Progenitor cell of endocrine pancreas (in vitro differentiated cells): ENCODE measurements at regions not wholly inside any gene's neighbourhood (a gene's known extent, or its start where the extent isn't known, plus 50 kb on each side); places are given as distances from the start of the nearest gene placed in this dataset.

Experiments used
- DNase-seq: peaks from one replicate; pipeline ENCODE4 v3.0.0; 2021; ENCODE audit warnings: low spot score; ENCODE audit not compliant: unreplicated experiment
- H3K27ac Mint-ChIP-seq: 2 replicates; pipeline ENCODE4 v1.8.0; 2021; ENCODE audit warnings: mild to moderate bottlenecking, moderate library complexity, mixed read lengths
- H3K27me3 Mint-ChIP-seq: 2 replicates; pipeline ENCODE4 v1.8.0; 2021; ENCODE audit warnings: mixed read lengths
- H3K36me3 Mint-ChIP-seq: 2 replicates; pipeline ENCODE4 v1.8.0; 2022; ENCODE audit warnings: mixed read lengths; ENCODE audit not compliant: insufficient read depth
- H3K4me1 Mint-ChIP-seq: 2 replicates; pipeline ENCODE4 v1.8.0; 2021; ENCODE audit warnings: low read depth, mixed read lengths
- H3K4me3 Mint-ChIP-seq: 2 replicates; pipeline ENCODE4 v1.8.0; 2021; ENCODE audit warnings: low read depth, mild to moderate bottlenecking, moderate library complexity, mixed read lengths
- H3K9me3 Mint-ChIP-seq: 2 replicates; pipeline ENCODE4 v1.8.0; 2021; ENCODE audit warnings: low read depth, mixed read lengths
- TF ChIP-seq, protein P1 (sequence below): fragments of 200-600 bp; sonication (generic); IDR thresholded peaks from one replicate; pipeline ENCODE4 v1.5.0; 2021; ENCODE audit warnings: antibody characterized with exemption, mild to moderate bottlenecking; ENCODE audit not compliant: unreplicated experiment

DNA sequence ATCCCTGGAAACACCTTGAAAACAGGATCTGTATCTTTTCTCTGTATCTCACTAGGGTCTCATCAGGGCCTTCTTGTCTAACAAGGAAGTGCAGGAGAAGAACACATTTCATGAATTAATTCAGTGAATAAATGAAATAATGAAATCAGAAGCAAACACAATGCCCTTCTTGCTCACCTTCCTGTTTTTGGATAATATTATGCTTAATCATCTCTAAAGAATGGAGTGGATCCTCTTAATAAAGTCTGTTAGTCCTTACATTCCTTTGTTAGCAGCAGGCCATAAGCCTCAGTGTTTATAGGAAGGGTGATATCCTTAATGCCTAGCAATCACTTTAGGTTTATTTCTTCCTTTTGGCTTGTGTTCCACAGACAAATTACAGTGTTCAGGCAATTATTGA lies 837.1 kb upstream of the SEMA6A start:
- TF ChIP-seq, protein P1, sequence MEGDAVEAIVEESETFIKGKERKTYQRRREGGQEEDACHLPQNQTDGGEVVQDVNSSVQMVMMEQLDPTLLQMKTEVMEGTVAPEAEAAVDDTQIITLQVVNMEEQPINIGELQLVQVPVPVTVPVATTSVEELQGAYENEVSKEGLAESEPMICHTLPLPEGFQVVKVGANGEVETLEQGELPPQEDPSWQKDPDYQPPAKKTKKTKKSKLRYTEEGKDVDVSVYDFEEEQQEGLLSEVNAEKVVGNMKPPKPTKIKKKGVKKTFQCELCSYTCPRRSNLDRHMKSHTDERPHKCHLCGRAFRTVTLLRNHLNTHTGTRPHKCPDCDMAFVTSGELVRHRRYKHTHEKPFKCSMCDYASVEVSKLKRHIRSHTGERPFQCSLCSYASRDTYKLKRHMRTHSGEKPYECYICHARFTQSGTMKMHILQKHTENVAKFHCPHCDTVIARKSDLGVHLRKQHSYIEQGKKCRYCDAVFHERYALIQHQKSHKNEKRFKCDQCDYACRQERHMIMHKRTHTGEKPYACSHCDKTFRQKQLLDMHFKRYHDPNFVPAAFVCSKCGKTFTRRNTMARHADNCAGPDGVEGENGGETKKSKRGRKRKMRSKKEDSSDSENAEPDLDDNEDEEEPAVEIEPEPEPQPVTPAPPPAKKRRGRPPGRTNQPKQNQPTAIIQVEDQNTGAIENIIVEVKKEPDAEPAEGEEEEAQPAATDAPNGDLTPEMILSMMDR, result no peak
- no peaks in the 10 kb centered on the region for H3K27me3 Mint-ChIP-seq
- no peak overlapping the region for H3K27ac Mint-ChIP-seq
- no peaks in the 10 kb centered on the region for H3K36me3 Mint-ChIP-seq
- peaks cover 3% of the 10 kb centered on the region for H3K9me3 Mint-ChIP-seq
- H3K4me3 Mint-ChIP-seq, result no peak overlapping the region
- DNase-seq, result no peak
- H3K4me1 Mint-ChIP-seq, result peaks cover 4% of the 10 kb centered on the region

DNA sequence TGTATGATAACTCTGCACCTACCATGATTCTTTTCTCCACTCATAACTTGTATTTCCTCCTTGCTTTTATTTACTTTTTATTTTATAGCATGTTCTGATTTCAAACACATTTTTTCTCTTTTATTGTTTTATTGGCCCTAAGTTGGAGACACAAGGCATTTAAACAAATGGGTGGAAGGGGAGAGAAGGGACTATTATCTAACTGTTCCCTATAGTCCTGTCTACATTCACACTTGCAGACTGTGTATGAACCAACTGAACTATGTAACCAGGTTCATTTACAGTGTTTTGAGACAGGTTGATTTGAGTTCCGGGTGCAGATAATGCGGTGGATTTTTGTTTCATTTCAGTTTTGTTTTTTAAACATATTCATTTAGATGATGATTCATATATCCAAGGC lies 830.6 kb upstream of the SEMA6A start:
- no peaks in the 10 kb centered on the region for H3K27me3 Mint-ChIP-seq
- H3K9me3 Mint-ChIP-seq, result peaks cover 3% of the 10 kb centered on the region
- no peak for DNase-seq
- TF ChIP-seq, protein P1, result no peak
- no peak overlapping the region for H3K4me3 Mint-ChIP-seq
- no peaks in the 10 kb centered on the region for H3K4me1 Mint-ChIP-seq
- no peak overlapping the region for H3K27ac Mint-ChIP-seq
- no peaks in the 10 kb centered on the region for H3K36me3 Mint-ChIP-seq

DNA sequence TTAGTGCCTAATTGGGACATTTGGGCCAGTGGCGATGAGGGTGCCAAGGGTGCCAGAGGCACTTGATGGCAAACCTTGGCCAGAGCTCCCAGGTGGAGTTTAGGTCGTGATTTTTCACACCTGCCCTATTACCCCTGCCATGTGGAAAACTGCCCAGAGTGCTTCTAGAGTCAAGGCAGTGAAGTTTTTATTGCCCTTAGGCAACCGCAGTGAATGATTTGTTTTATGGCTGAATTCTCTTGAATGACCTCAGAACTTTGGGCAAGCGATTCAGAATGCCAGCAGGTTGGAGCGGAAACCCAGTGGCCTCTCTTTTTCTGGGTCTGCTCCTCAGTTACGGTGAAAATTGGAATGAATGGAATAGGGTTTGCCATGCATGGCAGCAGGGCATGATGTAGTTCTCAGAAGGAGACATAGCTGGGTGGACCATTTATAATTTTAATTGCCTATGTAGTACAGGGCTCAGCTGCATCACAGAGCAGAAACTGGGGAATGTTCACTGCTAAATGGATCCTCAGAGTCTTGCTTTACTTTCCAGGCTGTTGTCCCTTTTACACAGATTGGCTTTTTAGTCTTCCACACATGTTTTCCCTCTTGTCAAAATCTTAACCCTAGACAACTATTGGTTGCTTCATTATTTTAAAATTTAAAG lies 820.0 kb upstream of the SEMA6A start:
- Mint-ChIP-seq H3K27ac (no peak overlapping the region), H3K9me3 (peaks cover 3% of the 10 kb centered on the region), H3K36me3 (no peaks in the 10 kb centered on the region), H3K4me1 (no peaks in the 10 kb centered on the region), H3K27me3 (no peaks in the 10 kb centered on the region), H3K4me3 (no peak overlapping the region)
- TF ChIP-seq, protein P1, result no peak
- no peak for DNase-seq

DNA sequence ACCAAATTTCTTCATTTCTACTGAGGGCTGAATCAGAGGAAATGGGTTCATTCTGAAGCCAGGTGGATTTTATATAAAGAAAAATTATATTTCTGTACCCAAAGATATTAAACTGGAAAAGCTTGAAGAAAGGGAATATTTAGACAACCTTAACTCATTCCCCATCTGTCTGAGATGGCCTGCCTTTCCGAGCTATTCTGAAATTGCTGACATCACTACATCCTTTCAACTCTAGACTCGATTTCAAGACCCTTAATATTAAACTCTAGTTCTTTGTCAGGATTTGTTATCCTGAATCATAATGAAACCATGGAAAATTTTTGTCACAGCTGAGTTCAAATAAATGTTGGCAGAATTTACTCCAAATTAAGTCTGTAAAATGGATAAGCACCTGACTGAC lies 818.5 kb upstream of the SEMA6A start:
- Mint-ChIP-seq H3K27ac (no peak overlapping the region), H3K4me3 (no peak overlapping the region), H3K27me3 (no peaks in the 10 kb centered on the region), H3K9me3 (peaks cover 4% of the 10 kb centered on the region), H3K4me1 (no peaks in the 10 kb centered on the region), H3K36me3 (no peaks in the 10 kb centered on the region)
- no peak for DNase-seq
- TF ChIP-seq, protein P1, result no peak

DNA sequence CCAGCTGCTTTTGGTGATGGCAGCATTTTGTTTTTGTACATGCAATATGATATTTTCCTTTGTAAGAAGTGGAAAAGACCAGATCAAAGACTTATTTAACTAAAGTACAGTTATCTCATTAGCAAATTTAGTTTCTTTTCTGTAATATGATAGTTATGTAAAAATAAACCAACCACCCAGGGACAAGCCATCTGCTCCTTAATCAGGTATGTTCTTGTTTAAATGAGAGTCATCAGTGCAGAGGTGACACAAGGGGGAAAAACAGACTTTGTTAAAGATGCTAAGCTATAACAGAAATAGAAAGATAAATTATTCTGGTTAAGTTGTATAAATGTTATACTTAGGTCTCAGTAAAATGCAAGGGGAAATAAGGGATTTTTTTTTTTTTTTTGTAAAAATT lies 805.7 kb upstream of the SEMA6A start:
- TF ChIP-seq, protein P1, result no peak

More for the DNA sequence above, 805.7 kb upstream of the SEMA6A start:
- Mint-ChIP-seq H3K27ac (no peak overlapping the region), H3K9me3 (no peaks in the 10 kb centered on the region), H3K27me3 (no peaks in the 10 kb centered on the region), H3K4me1 (no peaks in the 10 kb centered on the region), H3K36me3 (no peaks in the 10 kb centered on the region), H3K4me3 (no peak overlapping the region)
- no peak for DNase-seq
